H1 (cell line): ENCODE measurements at regions not wholly inside any gene's neighbourhood (a gene's known extent, or its start where the extent isn't known, plus 50 kb on each side); places are given as distances from the start of the nearest gene placed in this dataset.
A peak's percentile ranks its signal among the peaks of the same experiment; 100 is the strongest.

Experiments
- CTCF ChIA-PET: fragments of 300-600 bp; sonication (Branson Sonifier 250); formaldehyde crosslinking; loops from one replicate; lab custom pipeline; 2021; ENCODE audit not compliant: partially characterized antibody; lab: Charles Lee
- POLR2A ChIA-PET: fragments of 300-600 bp; sonication (Branson Sonifier 250); formaldehyde crosslinking; loops from one replicate; lab custom pipeline; 2021; ENCODE audit warnings: inconsistent platforms; ENCODE audit not compliant: partially characterized antibody; lab: Charles Lee
- DNase-seq, 2 experiments: peaks; one replicate each; pipeline versions ENCODE4 v3.0.0 to v3.0.0-alpha.2; 2010 to 2022; ENCODE audit warnings: low spot score in 2 of 2, low read depth in 1 of 2, mixed read lengths in 1 of 2
- FAIRE-seq: peaks from 2 replicates; lab custom pipeline; 2011; peaks lifted over from hg19 to GRCh38; lab: Jason Lieb, UNC
- H2AFZ ChIP-seq: 2 replicates; pipeline ENCODE4 v1.8.1; 2012; ENCODE audit warnings: low read length, inconsistent platforms
- H2AK5ac ChIP-seq: 2 replicates; pipeline ENCODE4 v1.6.1; 2013; ENCODE audit warnings: low read depth, low read length
- H2BK120ac ChIP-seq: replicated peaks from 2 replicates; pipeline ENCODE3; 2013; ENCODE audit warnings: low read depth, low read length, inconsistent platforms
- H2BK12ac ChIP-seq: 2 replicates; pipeline ENCODE4 v1.6.1; 2013; ENCODE audit warnings: low read depth, low read length
- H2BK15ac ChIP-seq: 2 replicates; pipeline ENCODE4 v1.6.1; 2013; ENCODE audit warnings: low read length
- H2BK20ac ChIP-seq: 2 replicates; pipeline ENCODE4 v1.6.1; 2013; ENCODE audit warnings: low read length
- H2BK5ac ChIP-seq: 2 replicates; pipeline ENCODE4 v1.6.1; 2013; ENCODE audit warnings: low read depth, low read length
- H3K14ac ChIP-seq: 2 replicates; pipeline ENCODE4 v1.6.1; 2013; ENCODE audit warnings: inconsistent platforms; ENCODE audit not compliant: insufficient read length
- H3K18ac ChIP-seq: 2 replicates; pipeline ENCODE4 v1.6.1; 2013; ENCODE audit warnings: low read length; ENCODE audit errors: extremely low read depth
- H3K23ac ChIP-seq: 2 replicates; pipeline ENCODE4 v1.6.1; 2013; ENCODE audit warnings: inconsistent platforms; ENCODE audit not compliant: insufficient read length
- H3K23me2 ChIP-seq: 2 replicates; pipeline ENCODE4 v1.6.1; 2013; ENCODE audit warnings: low read depth, low read length
- H3K27ac ChIP-seq: 2 replicates; pipeline ENCODE4 v1.6.1; 2011; ENCODE audit warnings: low read depth, low read length, inconsistent platforms
- H3K27me3 ChIP-seq, 4 experiments: replicated peaks in 1 of 4; 1 replicate in 1 of 4; 2 replicates in 3 of 4; pipeline versions ENCODE4 v1.6.1 to v1.8.1; 2011 to 2013; ENCODE audit warnings: low read length in 3 of 4, mild to moderate bottlenecking in 3 of 4, inconsistent platforms in 2 of 4, mixed read lengths in 2 of 4, moderate library complexity in 1 of 4; ENCODE audit not compliant: control insufficient read depth in 3 of 4, insufficient read depth in 3 of 4; ENCODE audit errors: extremely low read depth in 1 of 4
- H3K36me3 ChIP-seq, 4 experiments: 2 replicates each; pipeline versions ENCODE4 v1.6.1 to v1.8.1; 2011 to 2013; ENCODE audit warnings: mild to moderate bottlenecking in 4 of 4, low read length in 3 of 4, moderate library complexity in 2 of 4, control low read depth in 1 of 4, inconsistent platforms in 1 of 4; ENCODE audit not compliant: insufficient read depth in 4 of 4, control insufficient read depth in 2 of 4
- H3K4ac ChIP-seq: replicated peaks from 2 replicates; pipeline ENCODE3; 2013; ENCODE audit warnings: low read length, low read depth, mixed read lengths, inconsistent platforms; ENCODE audit not compliant: insufficient read length
- H3K4me1 ChIP-seq, 4 experiments: replicated peaks in 1 of 4; 1 replicate in 1 of 4; 2 replicates in 3 of 4; pipeline versions ENCODE4 v1.6.1 to v1.8.1; 2011 to 2013; ENCODE audit warnings: low read length in 3 of 4, inconsistent platforms in 2 of 4, mixed read lengths in 1 of 4; ENCODE audit not compliant: insufficient read depth in 4 of 4, control insufficient read depth in 3 of 4
- H3K4me2 ChIP-seq, 2 experiments: 2 replicates each; pipeline versions ENCODE4 v1.6.1 to v1.8.1; 2011 to 2013; ENCODE audit warnings: low read depth in 2 of 2, low read length in 2 of 2, control low read depth in 1 of 2, inconsistent platforms in 1 of 2, mild to moderate bottlenecking in 1 of 2; ENCODE audit not compliant: insufficient read depth in 1 of 2
- H3K4me3 ChIP-seq, 4 experiments: fragments of 200-600, 300-600 bp in 1 of 4; sonication (generic), shearing (Covaris generic), sonication (Bioruptor Twin) in 1 of 4; 2 replicates each; pipeline versions ENCODE4 v1.5.1 to v1.8.1; 2011 to 2016; ENCODE audit warnings: low read length in 4 of 4, low read depth in 3 of 4, control low read depth in 2 of 4, inconsistent platforms in 2 of 4, mild to moderate bottlenecking in 2 of 4, mixed read lengths in 1 of 4, moderate library complexity in 1 of 4; ENCODE audit not compliant: insufficient read depth in 2 of 4; ENCODE audit errors: extremely low read depth in 1 of 4
- H3K56ac ChIP-seq: replicated peaks from 2 replicates; pipeline ENCODE3; 2013; ENCODE audit warnings: low read depth, mild to moderate bottlenecking, mixed read lengths, low read length, inconsistent platforms; ENCODE audit not compliant: insufficient read length
- H3K79me1 ChIP-seq: 2 replicates; pipeline ENCODE4 v1.6.1; 2013; ENCODE audit warnings: low read depth, low read length, control low read depth
- H3K79me2 ChIP-seq, 2 experiments: 2 replicates each; pipeline versions ENCODE4 v1.6.1 to v1.8.1; 2012 to 2013; ENCODE audit warnings: low read length in 2 of 2, mild to moderate bottlenecking in 2 of 2, inconsistent platforms in 1 of 2; ENCODE audit not compliant: insufficient read depth in 2 of 2, control insufficient read depth in 1 of 2
- H3K9ac ChIP-seq, 4 experiments: replicated peaks in 1 of 4; 1 replicate in 1 of 4; 2 replicates in 3 of 4; pipeline versions ENCODE4 v1.6.1 to v1.8.1; 2011 to 2013; ENCODE audit warnings: low read depth in 3 of 4, low read length in 3 of 4, control low read depth in 2 of 4, mild to moderate bottlenecking in 2 of 4, moderate library complexity in 2 of 4, inconsistent platforms in 1 of 4; ENCODE audit errors: extremely low read depth in 1 of 4
- H3K9me3 ChIP-seq, 2 experiments: 2 replicates each; pipeline versions ENCODE4 v1.6.1 to v1.8.1; 2012 to 2013; ENCODE audit warnings: mild to moderate bottlenecking in 2 of 2, moderate library complexity in 2 of 2, control low read depth in 1 of 2, inconsistent platforms in 1 of 2, low read depth in 1 of 2, low read length in 1 of 2, mixed read lengths in 1 of 2; ENCODE audit not compliant: insufficient read depth in 2 of 2
- H4K20me1 ChIP-seq, 2 experiments: replicated peaks in 1 of 2; 2 replicates each; pipeline versions ENCODE3 to v1.8.1; 2011 to 2013; ENCODE audit warnings: inconsistent platforms in 2 of 2, low read length in 2 of 2, mild to moderate bottlenecking in 1 of 2; ENCODE audit not compliant: insufficient read depth in 2 of 2, control insufficient read depth in 1 of 2
- H4K5ac ChIP-seq: 2 replicates; pipeline ENCODE4 v1.6.1; 2013; ENCODE audit warnings: low read length, low read depth, mixed read lengths, inconsistent platforms; ENCODE audit not compliant: insufficient read length
- H4K8ac ChIP-seq: 2 replicates; pipeline ENCODE4 v1.8.0; 2013; ENCODE audit warnings: mild to moderate bottlenecking, moderate library complexity, low read length, inconsistent platforms; ENCODE audit not compliant: insufficient read depth; ENCODE audit errors: extremely low read depth
- H4K91ac ChIP-seq: replicated peaks from 2 replicates; pipeline ENCODE3; 2013; ENCODE audit warnings: low read length, mixed read lengths, inconsistent platforms; ENCODE audit not compliant: insufficient read length
- GABPA ChIP-seq: IDR thresholded peaks from 2 replicates; pipeline ENCODE4 v1.6.1; 2011; ENCODE audit warnings: mild to moderate bottlenecking, low read length, moderate library complexity, borderline replicate concordance; ENCODE audit not compliant: insufficient read depth
- RAD21 ChIP-seq, 2 experiments: IDR thresholded peaks in 1 of 2; conservative IDR thresholded peaks in 1 of 2; 2 replicates each; pipeline ENCODE4 v1.6.1; 2011; ENCODE audit warnings: low read depth in 2 of 2, low read length in 2 of 2, improper control_type of control experiment in 1 of 2, inconsistent platforms in 1 of 2, mild to moderate bottlenecking in 1 of 2, moderate library complexity in 1 of 2
- TF ChIP-seq, protein P1 (sequence below), 3 experiments: IDR thresholded peaks; 1 replicate in 2 of 3; 2 replicates in 1 of 3; pipeline versions ENCODE4 v1.5.1 to v1.6.1; 2011; ENCODE audit warnings: low read length in 3 of 3, mild to moderate bottlenecking in 3 of 3, inconsistent platforms in 2 of 3, low read depth in 1 of 3, moderate library complexity in 1 of 3; ENCODE audit not compliant: insufficient read depth in 1 of 3; ENCODE audit errors: control extremely low read depth in 1 of 3
- TF ChIP-seq, protein P2 (sequence below): IDR thresholded peaks from 2 replicates; pipeline ENCODE4 v1.6.1; 2012; ENCODE audit warnings: inconsistent platforms

DNA sequence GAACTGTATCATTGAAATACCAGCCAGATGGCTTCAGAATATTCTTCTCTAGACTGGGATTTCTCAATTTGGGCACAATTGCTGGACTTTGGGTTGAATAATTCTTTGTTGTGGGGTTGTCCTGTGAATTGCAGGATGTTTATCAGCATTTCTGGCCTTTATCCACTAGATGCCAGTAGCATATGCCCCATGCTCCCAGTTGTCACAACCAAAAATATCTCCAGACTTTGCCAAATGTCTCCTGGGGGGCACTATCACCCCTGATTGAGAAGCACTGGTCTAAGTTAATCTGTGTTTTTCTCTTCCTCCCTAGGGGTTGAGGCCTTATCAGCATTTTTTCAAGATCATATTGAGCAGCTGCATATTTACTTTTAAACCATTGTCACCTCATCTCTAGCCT is 204.9 kb upstream of the SP8 start:
- ChIA-PET CTCF (interaction anchor here (0.6 to 1.5 kb wide), 7 partner anchors 11 to 721 kb away, joined by 3 to 8 read pairs (median 3); no protein-coding TSS in a partner anchor), POLR2A (no interaction called here)
- Histone ChIP-seq H2BK12ac (no peak overlapping the region), H2BK120ac (no peak overlapping the region), H3K27me3 (no peaks in the 10 kb centered on the region), H3K23me2 (no peaks in the 10 kb centered on the region; the same call in 1 of the 2 replicates), H4K20me1 (no peaks in the 10 kb centered on the region), H4K91ac (no peak overlapping the region), H3K4ac (no peak overlapping the region), H3K27ac (no peak overlapping the region), H3K14ac (no peak overlapping the region), H3K36me3 (no peaks in the 10 kb centered on the region; a peak in 1 of 8 replicates), H2BK20ac (no peak overlapping the region), H4K8ac (no peak overlapping the region), H3K4me1 (0 out of 7 replicates have a peak, but pooled peaks cover 0 to 3% (median 0%) of the 10 kb centered on the region in 4 experiments), H2AFZ (no peak overlapping the region), H3K18ac (no peak overlapping the region), H2BK5ac (no peak overlapping the region), H2BK15ac (no peak overlapping the region), H3K56ac (no peak overlapping the region), H3K4me2 (no peak overlapping the region), H4K5ac (no peak overlapping the region), H3K9me3 (peaks cover 0 to 8% of the 10 kb centered on the region in 2 experiments; a peak in 2 of 4 replicates), H3K79me1 (no peaks in the 10 kb centered on the region), H2AK5ac (no peak overlapping the region), H3K9ac (no peak overlapping the region), H3K4me3 (no peak overlapping the region), H3K23ac (no peak overlapping the region), H3K79me2 (no peaks in the 10 kb centered on the region)
- DNase-seq (no peak), FAIRE-seq (peak; percentile 74)
- TF ChIP-seq, protein P1, sequence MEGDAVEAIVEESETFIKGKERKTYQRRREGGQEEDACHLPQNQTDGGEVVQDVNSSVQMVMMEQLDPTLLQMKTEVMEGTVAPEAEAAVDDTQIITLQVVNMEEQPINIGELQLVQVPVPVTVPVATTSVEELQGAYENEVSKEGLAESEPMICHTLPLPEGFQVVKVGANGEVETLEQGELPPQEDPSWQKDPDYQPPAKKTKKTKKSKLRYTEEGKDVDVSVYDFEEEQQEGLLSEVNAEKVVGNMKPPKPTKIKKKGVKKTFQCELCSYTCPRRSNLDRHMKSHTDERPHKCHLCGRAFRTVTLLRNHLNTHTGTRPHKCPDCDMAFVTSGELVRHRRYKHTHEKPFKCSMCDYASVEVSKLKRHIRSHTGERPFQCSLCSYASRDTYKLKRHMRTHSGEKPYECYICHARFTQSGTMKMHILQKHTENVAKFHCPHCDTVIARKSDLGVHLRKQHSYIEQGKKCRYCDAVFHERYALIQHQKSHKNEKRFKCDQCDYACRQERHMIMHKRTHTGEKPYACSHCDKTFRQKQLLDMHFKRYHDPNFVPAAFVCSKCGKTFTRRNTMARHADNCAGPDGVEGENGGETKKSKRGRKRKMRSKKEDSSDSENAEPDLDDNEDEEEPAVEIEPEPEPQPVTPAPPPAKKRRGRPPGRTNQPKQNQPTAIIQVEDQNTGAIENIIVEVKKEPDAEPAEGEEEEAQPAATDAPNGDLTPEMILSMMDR (IDR thresholded peaks at IDR 0.05; ENCODE audit: control extremely low read depth in 1 of 3, insufficient read depth in 1 of 3, low read depth in 1 of 3, low read length in 3 of 3) = peak in 2 of 3 experiments; percentile 56 to 65; a peak in 3 of 4 replicates
- TF ChIP-seq RAD21 (IDR thresholded peaks at IDR 0.05 in 1 of 2, conservative IDR thresholded peaks at IDR 0.05 in 1 of 2; ENCODE audit: low read depth in 2 of 2, low read length in 2 of 2) (peak; percentile 80 to 86), GABPA (no peak)
- TF ChIP-seq, protein P2, sequence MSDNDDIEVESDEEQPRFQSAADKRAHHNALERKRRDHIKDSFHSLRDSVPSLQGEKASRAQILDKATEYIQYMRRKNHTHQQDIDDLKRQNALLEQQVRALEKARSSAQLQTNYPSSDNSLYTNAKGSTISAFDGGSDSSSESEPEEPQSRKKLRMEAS = no peak
